ENCODE measurements at regions not wholly inside any gene's neighbourhood (a gene's known extent, or its start where the extent isn't known, plus 50 kb on each side); places are given as distances from the start of the nearest gene placed in this dataset.
"Not testable (repeated sequence)": the region's sequence is repeated elsewhere in the genome, so short reads cannot be mapped to it uniquely, and the experiment has no call there.

DNA sequence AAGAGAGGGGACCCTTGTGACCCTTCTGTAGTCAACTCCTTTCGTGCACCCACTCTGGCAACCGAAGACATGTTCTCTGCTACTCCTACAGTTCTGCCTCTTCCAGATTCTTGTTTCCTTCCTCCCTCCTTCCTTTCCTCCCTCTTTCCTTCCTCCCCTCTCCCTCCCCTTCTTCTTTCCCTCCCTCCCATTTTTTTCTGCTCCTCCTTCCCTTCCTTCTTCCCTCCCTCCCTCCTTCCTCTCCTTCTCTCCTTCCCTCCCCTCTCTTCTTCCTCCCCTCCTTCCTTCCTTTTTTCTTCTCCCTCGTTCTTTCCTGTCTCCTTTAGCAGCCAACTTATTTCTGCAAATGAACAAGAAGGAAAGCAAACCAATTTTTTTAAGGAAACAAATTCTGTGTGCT, 111.5 kb downstream of the NPTX2 start:
- no peak for DNase-seq (ENCODE audit: low spot score)

DNA sequence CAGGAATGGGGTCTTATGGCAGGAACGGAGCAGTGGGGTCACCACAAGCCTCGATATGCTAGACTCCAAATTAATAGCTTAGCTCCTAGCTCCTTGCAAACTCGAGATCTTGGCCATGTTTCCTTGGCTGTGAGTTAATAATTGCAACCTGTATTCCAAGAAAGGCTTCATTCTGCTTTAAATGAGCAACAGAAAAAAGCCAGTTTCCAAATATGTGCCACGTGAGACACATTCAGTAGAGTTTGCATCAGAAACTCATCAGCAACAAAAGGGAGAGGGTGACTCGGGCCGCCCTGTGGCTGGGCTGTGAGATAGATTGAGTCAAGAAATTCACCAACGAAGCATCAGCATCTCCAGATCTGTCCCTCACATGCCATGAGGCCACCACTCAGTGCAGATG, 112.0 kb downstream of the NPTX2 start:
- DNase-seq (ENCODE audit: low spot score), result no peak

DNA sequence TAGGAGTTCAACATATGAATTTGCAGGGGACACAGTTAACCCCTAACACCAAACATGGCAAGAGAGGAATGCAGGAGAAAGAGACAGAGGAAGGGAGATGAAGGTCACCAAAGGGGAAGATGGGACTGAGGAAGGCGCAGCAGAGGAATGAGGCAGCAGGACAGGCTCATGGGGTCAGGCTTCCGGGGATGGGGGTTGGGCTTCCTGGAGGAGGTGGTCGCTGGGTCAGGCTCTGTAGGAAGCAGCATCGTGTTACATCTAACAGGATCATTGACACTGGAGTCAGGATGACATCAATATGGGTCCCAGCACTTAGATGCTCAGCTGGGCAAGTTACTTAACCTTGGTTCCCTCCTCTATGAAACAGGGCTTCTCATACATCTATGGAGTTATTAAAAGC, 113.2 kb downstream of the NPTX2 start:
- no peak for DNase-seq (ENCODE audit: low spot score)

DNA sequence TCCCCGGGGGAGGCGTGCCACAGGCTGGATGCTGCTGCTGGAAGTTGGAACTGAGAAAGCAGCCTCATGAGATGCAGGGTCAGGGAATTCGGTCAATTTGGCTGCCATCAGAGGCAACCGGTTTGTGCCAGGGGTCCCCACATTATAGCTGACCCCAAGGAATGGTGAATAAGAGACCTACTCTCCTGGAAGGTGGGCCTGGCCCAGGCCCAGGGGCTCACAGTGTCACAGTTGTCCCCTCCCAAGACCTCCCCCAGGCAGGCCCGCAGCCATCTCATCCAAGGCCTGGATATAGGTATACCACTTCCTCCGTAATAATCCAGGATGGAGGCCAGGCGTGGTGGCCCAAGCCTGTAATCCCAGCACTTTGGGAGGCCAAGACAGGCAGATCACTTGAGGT, 114.6 kb downstream of the NPTX2 start:
- no peak for DNase-seq (ENCODE audit: low spot score)

DNA sequence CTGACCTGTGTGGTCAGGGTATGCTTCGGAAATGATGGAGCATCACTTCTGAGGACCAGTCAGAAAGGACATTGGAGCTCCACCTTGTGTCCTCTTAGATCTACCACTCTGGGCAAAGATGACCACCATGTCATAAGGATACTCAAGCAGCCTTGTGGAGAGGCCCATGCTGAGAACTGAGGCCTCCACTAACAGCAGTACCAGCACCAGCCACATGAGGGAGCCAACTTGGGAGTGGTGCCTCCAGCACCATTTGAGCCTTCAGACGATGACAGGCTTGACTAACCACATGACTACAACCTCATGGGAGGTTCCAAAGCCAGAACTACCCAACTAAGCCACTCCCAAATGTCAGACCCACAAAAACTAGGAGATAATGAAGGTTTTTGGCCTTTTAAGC, 116.0 kb downstream of the NPTX2 start:
- peak; percentile 63 for DNase-seq (ENCODE audit: low spot score)

DNA sequence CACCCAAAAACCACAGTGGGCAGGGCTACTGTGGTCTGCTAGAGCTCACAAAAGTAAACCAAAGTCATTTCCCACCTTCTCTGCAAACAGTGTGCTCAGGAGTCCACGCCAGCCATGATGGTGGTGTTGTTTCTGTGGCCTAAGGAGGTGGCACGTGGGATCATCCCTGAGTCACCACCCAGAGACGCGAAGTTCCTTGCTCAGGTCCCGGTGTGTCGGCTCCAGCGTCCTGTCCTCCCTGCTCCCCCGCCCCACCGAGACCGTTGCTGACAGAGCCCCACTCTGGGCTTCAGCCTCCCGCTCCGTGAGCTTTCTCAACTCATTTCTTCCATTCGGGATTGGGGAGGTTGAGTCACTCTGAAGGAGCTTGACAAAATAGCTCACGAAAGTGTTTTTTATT, 118.7 kb downstream of the NPTX2 start:
- DNase-seq (ENCODE audit: low spot score), result no peak

GRCh38 chr7:98736461-98736860, 119.4 kb downstream of the NPTX2 start:
- DNase-seq (ENCODE audit: low spot score), result not testable (repeated sequence)

- DNase-seq (ENCODE audit: low spot score), result no peak
Observed at GRCh38 chr7:98737176-98737575, 120.1 kb downstream of the NPTX2 start.

DNA sequence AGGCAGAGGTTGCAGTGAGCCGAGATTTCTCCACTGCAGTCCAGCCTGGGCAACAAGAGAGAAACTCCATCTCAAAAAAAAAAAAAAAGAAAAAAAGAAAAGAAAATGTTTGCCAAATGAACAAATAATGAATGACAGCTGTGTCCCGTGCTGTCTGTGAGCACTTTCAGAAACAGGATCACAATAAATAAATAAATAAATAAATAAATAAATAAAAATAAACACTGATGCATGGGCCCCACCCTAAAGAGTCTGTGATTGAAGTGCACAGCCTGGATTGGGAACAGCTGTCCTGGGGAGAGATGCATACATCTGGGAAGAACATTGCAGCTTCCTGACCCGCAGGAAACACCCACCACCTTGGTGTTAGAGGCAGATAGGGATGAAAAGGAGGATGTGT, 123.6 kb downstream of the NPTX2 start:
- DNase-seq (ENCODE audit: low spot score), result no peak

DNA sequence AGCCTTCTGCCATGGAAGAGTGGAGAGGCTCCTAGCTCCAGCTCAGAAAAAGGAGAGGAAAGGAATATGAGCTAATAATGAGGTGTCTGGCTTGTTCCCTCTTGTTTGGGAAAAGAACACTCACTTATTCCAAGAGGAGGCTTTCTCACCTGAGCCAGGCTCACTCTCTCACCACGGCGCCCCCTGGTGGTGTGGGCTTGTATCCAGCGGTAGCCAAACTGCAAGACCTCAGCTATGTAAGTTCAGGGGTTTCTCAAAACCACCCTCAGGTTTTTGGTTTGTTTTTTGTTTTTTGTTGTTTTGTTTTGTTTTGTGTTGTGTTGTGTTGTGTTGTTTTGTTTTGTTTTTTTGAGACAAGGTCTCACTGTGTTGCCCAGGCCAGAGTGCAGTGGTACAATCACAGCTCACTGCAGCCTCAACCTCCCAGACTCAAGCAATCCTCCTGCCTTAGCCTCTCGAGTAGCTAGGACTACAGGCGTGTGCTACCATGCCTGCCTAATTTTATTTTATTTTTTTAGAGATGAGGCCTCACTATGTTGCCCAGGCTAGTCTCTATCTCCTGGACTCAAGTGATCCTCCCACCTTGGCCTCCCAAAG, 124.0 kb downstream of the TMEM130 start:
- peak; percentile 59 for DNase-seq (ENCODE audit: low spot score)

- DNase-seq (ENCODE audit: low spot score), result no peak
Observed at GRCh38 chr7:98748090-98748489, 121.7 kb downstream of the TMEM130 start.

DNA sequence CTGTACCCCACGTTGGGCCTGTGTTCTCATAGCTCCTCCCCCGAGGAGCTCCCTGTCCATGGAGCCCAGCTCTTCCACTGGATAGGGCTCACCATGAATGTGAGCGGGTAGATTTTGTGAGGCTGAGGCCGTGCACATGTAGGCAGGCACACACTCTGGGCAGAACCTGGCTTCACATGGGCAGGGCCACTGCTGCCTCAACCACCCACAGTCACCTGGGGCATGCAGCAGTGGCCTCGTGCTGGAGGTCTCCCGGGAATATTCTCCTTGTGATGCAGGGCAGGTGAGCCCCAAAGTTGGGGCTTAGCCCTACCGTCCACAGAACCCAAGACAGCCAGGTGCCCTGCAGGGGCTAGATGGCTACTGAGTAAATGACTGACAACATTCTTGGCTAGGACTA, 116.6 kb downstream of the TMEM130 start:
- DNase-seq (ENCODE audit: low spot score), result no peak

- DNase-seq (ENCODE audit: low spot score), result peak; percentile 15
Observed at GRCh38 chr7:98753989-98754479, 115.8 kb downstream of the TMEM130 start.

DNA sequence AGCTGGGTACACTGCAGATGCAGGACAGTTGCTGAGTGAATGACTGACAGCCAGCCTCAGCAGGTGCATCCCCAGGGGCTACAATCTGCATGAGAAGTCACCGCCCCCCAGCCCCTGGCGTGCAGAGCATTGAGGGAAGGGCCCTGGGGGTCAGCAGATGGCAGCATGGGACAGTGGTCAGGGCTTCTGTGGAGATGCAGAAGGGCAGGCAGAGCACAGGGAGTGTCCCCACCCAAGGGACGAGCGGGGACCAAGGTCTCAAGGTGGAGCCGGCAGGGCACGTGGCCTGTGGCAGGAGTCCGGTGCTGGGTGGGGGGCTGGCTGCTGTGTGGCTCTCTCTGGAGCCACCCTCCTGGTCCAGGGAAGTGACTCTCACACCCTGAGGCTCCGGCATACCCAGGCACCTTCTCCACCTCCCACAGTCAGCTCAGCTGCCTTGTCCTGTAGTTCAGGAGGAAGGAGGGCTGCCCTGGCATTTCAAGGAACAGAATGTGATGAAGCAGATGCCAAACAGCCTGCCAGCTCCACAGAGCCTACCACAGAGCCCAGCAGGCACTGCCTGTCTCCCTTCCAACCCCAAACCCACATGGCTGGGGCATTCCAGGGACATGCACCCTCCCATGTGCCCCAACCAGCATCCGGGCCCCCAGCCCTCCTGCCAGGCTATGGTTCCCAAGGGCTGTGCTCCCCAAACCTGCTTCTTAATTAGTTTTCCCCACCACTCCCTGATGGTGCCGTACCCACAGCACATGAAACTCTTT, 114.5 kb downstream of the TMEM130 start:
- no peak for DNase-seq (ENCODE audit: low spot score)

DNA sequence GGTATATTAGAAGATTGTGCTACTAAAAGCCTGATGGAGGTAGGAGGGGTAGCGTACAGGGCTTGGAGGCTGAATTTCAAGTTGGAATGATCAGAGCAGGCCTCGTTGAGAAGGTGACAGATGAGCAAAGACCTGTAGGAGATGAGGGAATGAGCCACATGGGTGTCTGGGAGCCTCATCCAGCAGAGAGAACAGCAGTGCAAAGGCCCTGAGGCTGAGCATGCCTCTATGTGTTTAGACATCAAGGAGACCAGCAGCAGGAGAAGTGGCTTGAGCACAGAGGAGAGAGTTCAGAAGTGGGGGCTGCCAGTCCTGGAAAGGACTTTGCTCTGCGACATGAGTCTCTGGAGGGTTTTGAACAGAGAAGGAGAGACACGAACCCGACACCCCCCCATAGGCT, 111.7 kb downstream of the TMEM130 start:
- DNase-seq (ENCODE audit: low spot score), result no peak

GRCh38 chr7:98760201-98760651, 109.6 kb downstream of the TMEM130 start:
- DNase-seq (ENCODE audit: low spot score), result no peak

GRCh38 chr7:98761225-98761624, 108.6 kb downstream of the TMEM130 start:
- no peak for DNase-seq (ENCODE audit: low spot score)

GRCh38 chr7:98762620-98763019, 107.2 kb downstream of the TMEM130 start:
- DNase-seq (ENCODE audit: low spot score), result no peak

DNA sequence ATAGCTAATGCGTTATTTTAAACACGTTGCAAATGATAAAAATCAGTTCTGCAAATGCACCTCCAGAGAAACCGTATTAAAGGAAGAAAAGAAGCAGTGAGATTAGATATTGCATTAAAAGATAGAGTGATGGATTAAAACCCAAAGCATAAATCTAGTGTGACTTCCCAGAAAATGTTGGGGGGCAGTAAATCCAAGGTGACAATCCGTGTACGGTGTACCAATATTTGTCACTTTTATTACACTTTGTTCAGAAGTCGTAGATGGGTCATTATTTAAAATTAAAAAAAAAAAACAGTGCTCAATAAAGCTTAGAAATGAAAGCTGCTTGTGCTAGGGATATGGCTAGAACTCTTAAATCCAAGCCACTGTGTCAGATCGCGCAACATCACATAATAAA, 106.4 kb downstream of the TMEM130 start:
- DNase-seq (ENCODE audit: low spot score), result no peak

- DNase-seq (ENCODE audit: low spot score), result no peak
Observed at GRCh38 chr7:98764946-98765345, 104.9 kb downstream of the TMEM130 start.

DNA sequence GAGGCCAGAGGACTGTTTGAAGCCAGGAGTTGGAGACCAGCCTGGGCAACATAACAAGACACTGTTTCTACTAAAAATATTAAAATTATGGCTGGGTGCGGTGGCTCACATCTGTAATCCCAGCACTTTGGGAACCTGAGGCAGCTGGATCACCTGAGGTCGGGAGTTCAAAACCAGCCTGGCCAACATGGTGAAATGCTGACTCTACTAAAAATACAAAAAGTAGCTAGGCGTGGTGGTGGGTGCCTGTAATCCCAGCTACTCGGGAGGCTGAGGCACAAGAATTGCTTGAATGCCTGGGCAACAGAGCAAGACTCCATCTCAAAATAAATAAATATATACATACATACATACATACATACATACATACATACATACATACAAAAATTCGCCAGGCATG, 99.7 kb downstream of the TMEM130 start:
- DNase-seq (ENCODE audit: low spot score), result not testable (repeated sequence)

- peak; percentile 26 for DNase-seq (ENCODE audit: low spot score)
Observed at GRCh38 chr7:98771519-98771918, 98.3 kb downstream of the TMEM130 start.

DNA sequence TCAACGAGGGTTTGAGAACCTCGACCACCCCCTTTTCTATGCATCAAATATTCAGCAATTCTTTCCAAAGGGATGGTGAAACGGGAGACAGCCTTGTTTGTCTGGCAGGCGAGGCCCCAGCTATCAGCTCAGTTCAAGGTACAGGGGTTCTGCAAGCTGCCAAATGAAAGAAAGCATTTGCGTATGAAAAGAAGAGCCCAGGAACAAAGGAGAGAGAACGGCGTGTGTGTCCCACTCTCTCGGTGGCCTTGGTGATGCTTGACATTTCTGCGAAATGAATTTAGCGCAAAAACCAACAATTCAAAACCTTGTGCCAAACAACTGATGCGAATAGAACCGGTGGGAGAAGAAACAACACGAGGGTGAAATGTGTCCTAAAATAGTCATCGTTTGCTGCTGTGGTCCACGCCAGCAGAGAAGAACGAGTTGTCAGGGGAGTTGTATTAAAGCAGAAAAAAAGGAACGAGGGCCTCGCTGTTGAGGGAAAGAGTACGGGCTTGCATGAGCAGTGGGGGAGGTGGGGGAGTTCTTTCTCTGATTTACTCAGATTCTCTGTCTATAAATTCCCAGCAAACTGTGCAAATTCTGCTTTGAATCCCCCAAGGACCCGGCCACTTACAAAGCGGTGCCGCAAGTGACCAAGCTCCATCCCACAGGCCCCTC, 97.7 kb downstream of the TMEM130 start:
- no peak for DNase-seq (ENCODE audit: low spot score)
